Left lobe of liver (tissue), 2 donors: ENCODE measurements at regions not wholly inside any gene's neighbourhood (a gene's known extent, or its start where the extent isn't known, plus 50 kb on each side); places are given as distances from the start of the nearest gene placed in this dataset.

Experiments
- ATAC-seq: fragments of 200-7000 bp; cut with Tn5 transposase; one replicate; pipeline ENCODE4 v1.9.1; 2020; ENCODE audit warnings: mild to moderate bottlenecking, moderate library complexity
- DNase-seq: peaks from one replicate; pipeline ENCODE4 v3.0.0-alpha.2; 2020; ENCODE audit warnings: low spot score
- donor health status: DM: no; HTN: no; CAD: no; lungs with moderate emphysema.
- donor health status: DM: no; HTN: yes; CAD: no.

DNA sequence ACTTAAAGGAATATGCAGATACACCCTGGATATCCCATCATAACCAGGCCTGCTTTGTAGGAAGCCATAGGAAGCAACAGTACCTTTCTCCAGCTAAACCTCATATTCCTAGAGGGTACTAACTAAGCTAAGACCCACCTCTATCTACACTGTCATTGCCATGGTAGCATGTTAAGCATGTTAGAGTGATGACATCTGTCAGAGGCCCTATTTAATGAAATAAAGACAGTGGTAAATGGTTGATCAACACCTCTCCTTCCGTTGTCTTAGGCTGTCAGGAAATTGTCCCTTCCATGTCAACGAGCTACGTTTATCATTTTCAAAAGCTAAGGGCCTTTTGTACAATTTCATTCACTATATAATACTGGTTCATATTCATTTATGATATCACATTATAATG, 251.1 kb upstream of the PSMD7 start:
- DNase-seq (no peak), ATAC-seq (no peak)

DNA sequence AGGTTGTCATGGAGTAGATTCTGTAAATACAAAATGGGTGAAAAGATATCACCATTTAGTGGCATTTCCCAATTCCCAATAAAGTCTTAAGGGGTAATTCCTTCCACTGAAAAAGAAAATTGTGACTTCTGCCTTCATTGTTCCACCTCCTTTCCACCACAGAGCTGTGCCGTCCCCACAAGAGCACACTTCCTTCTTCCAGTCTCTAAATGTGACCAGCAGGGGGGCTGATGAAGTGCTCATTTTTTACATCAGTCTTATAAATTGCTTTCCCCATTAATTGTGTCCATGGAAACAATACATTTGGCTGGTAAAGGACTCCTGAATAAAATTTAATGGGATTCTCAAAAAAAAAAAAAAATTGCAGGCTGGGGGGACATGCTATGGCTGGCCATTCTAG, 260.8 kb upstream of the PSMD7 start:
- ATAC-seq (no peak), DNase-seq (no peak)

DNA sequence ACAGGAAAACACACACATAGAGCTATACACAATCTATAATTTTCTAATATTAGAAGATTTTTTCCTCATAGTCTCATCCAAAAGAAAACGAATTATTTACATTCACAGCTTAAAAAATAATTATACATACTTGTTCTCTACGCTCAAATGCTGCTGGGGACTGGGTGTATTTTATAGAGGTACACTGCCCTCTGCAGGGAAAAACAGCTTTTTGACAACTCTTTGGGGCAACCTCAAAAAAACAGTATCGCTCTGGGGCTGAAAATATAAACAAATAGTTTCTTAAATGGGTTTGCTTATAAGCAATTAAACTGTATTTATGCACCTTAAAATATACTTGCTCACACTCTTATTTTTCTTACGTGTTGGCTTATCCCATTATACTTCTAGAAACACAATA, 261.8 kb upstream of the PSMD7 start:
- DNase-seq (no peak), ATAC-seq (peak; percentile 52)

DNA sequence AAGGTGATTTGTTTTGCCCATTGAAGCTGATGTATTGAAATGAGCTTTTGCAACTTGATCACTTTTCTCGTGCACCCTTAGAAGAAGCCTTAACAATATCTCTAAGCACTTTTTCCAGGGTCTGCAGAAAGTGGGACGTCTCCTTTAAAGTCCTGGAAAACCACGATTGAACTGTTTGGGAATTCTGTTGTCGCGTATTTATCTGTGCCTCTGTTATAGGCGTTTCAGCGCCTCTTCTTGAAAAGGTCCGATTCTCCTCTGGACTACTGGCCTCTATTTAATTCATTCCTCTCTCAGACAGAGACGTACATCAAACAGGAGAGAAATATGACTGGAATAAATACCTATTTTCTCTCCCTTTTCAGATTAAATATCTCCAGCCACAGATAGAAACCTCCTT, 262.4 kb upstream of the PSMD7 start:
- no peak for ATAC-seq
- no peak for DNase-seq

DNA sequence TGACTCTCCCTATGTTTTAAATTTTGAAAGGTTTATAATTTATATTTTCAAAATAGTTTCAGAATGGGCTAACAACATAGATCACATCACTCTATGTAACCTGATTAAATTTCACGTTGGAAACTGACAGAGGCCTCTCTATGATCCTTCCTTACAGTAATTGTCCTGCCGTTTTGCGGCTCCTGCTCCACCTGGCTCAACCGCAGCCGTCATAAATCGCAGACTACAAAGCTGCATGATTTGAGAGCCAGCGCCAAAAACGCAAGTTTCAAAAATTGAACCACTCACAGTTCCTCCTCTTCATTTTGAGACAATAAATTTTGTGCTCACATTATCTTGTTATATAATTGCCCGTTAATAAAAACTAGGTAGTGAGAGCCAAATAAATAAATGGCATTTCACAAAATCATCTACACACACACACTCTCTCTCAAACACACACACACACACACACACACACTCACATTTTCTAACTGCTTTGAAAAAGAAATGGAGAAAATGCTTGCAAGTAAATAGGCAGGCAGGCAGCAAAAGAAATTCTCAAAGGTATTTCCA, 263.1 kb upstream of the PSMD7 start:
- DNase-seq: no peak

DNA sequence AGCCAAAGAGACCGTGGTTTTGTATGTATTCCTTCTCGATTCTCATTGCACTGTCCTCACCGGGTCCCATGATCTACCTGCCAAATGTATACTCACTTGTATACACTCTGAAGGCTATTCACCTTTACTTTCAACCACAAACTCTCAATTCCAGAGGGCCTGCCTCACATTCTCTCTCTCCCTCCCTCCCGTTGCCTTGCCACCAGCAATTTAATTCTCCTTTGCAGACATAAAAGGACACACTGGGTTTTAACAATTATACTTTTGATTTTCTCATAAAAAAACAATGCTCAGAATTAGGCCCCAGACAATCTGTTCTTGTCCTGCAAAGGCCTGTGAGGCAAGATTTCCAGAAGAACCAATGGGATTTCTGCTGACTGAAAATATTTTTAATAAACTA, 265.1 kb upstream of the PSMD7 start:
- ATAC-seq: no peak
- no peak for DNase-seq

More for the DNA sequence above, 263.1 kb upstream of the PSMD7 start:
- ATAC-seq: no peak

DNA sequence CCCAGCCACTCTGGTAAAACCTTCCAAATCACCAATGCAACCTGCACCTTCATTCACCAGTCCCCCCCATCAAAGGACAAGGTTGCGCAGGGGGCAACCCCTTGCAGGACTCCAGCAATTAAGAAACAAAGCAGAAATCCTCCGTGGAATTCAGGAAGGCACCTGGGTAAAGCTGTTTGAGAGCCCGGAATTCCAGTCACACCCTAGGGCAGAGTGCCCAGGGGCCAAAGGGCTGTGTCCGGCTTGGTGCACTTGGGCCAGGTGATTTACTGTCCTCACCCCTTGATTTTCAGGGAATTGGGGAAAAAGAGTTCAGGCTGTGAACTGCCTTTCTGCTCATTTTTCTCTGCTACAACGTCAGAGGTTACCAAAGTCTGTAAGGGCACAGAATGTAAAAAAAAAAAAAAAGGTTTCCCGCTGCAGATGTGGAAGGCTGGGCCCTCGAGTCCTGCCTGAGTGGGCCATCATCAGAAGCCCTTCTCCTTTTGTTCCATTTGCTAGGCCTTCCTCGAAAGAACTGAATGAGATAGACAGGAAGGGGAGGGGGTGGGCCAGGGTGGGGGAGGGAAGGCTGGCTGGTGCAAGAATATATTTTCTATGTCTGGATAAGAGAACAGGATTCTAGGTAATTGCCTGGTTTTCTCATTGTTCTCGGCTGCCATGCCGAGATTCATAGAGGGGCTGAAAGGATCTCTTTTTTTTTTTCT, 266.5 kb upstream of the PSMD7 start:
- ATAC-seq: peak; percentile 80
- no peak for DNase-seq

DNA sequence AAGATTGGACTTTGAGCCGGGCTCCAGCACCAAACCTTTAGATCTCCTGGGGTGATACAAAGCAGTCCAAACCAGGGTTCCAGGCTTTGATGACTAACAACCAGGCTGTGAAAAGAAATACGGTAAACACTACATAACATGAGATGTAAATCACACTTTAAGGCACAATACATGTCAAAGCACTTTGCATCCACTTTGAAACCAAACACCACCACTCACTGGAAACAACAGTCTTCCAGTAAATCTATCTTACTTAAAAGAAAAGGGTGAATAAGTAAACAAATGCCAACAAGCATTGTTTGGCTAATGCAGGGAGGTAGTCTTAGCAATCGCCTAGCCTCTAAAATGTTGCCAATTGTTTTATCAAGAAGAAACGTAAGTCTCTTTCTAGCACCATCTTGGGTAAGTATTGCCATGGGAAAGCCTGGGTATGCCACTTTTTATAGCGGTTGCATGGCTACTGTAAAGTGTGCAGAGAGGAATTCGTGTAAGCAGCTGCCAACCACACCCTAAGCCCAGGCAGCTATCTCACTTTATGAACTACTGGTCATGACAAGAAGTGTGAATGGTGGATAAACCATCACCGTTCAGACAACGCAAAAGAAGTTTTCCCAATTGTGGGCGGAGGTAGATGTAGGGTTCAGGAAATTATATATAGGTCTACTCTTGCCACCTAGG, 267.4 kb upstream of the PSMD7 start:
- ATAC-seq (no peak), DNase-seq (no peak)

DNA sequence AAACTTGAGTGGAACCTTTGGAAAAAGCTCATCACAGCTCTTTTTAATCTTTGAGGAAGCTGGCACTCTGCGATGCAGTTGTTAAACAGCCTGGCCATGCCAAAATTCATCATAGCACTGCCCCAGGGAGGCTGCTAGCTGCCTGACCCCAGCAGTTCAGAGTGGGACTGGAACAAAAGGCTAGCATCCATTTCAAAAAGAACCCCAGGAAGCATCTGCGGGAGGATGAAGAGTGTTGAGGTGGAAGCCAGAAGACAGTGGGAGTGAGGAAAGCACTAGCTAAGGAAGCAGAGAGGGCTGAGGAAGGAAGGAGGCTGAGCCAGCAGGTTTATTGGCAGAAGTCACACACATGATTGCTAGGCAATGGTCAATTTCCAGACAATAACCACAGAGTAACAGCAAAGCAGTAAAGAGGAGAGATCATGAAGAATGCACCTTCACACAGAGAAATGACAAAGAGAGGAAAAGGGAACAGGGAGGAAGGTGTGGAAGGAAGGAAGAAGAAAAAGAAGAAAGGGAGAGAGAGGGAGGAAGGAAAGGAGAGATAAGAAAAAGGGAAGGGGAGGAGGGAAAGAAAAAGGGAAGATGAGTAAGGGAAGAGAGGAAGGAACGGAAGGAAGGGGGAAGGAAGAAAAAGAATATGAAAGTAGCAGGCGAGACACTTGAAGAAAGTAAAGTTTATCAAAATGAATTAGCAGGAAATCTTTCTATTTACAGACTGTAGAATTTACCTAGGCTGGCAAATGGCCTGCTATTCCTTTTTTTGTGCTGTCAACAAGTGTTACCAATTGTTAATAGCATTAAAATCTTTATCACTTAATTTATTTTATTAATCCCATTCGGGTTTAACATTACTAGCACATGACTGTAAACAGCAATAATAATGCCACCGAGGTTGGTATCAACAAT, 270.0 kb upstream of the PSMD7 start:
- DNase-seq (no peak), ATAC-seq (no peak)

DNA sequence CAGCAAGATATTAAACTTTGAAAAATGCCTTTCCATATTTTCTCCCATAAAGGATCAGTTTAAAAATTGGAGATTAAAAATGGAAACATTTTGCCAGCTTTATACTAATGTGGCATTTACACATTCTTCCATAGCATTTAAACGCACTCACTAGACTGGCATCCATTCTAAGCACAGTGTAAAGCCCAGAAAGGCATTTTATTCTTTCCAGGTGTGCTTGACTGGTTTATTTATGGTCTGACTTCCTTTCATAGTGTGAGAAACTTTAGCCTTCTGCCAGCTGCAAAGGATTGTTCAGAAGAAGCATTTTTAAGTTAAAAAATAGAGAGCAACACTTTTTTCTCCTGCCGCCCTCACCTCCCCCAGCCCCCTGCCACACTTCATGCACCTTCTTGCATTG, 271.7 kb upstream of the PSMD7 start:
- ATAC-seq: no peak
- DNase-seq: no peak

DNA sequence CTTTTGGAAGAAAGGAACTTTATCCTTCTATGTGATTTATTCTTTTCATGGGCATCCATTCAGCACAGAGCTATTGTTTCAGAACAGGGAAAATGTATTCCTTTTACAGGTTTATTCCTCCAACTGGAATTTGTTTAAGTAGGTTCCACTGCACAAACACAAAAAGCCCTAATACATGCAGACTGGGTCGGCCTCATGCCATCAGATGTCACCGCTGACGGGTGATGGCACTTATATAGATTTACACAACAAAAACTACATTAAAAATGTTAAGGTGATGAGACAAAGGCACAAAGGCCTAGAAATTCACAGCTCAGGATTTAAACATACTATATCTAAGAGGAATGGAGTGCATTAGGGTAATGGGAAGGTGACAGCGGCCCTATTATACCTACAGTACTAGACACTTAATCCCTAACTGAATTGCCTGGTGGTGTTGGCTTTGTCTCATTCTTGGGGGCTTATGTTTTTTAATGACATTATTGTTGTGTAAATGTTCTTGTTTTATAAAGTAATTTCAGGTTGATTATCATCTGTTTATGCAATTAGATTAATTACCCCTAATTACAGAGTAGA, 276.4 kb upstream of the PSMD7 start:
- ATAC-seq (no peak), DNase-seq (no peak)

DNA sequence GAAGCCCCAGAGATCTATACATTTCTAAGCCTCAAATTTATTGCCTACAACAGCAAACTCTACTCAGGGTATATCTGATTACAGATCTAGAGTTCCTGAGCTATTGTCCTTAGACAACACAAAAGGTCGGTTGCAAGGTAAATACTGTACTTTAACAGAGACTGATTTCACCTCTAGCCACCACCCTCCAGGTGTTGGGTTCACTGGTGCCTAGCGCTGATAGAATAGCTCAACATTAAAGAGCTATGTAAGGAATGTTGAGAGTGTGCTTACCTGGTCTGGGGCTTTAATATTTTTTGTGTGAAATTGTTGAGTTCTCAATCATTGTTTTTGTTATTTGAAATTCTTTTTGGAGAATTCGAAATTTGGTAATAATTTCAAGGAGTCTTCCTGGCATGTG, 277.0 kb upstream of the PSMD7 start:
- DNase-seq (no peak), ATAC-seq (no peak)

DNA sequence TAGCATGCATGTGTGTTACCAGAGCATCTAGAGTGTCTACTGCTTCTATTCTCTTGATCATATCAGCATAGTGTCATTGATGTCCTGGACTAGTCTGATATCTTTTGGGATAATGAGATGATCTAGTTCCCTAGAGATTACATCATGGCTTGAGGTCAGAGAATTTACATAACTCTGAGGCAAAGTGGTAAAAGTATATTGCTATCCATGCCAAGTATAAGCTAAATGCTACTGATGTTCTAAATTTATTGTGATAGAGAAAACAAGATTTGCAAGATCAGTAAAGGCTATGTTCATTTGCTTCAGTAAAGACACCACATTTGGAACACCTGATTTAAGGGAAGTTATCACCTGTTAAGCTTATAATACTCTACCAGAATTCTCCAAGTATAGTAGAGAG, 280.7 kb upstream of the PSMD7 start:
- no peak for ATAC-seq

DNA sequence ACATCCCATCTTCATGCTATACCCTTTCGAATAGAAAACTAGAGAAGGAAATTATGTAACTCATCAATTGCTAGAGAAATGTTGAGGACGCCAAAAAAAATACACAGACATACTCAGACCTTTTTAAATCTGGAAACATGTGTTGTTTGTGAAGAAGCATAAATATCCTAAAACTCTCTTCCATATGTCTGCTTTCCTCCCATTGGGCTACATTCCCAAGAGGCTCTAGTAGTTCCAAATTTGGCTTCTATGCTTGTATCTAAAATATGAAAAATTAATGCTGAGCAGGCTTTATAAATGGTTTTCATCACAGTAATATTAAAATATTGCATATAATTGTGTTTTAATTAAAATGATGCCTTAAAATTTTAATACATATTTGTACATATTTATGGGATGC, 297.9 kb upstream of the PSMD7 start:
- no peak for ATAC-seq

More for the DNA sequence above, 280.7 kb upstream of the PSMD7 start:
- no peak for DNase-seq

DNA sequence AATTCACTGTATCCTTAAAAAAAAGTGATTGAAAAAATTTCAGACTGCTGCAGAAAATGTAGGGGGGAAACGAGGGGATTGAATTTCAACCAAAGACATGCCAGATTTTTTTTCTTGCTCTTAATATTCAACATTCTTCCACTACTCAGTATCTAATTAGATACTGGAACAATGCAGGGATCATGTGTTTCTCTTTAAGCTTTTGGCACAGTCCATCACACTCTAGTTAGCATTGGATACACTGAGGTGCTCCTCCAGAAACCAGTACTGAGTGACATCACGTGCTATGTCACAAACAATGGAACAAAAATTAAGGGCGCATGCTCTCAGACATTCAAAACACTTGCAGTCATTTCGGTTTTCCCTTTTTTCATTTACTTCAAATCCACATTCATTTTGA, 298.6 kb upstream of the PSMD7 start:
- DNase-seq: no peak
- no peak for ATAC-seq

More for the DNA sequence above, 297.9 kb upstream of the PSMD7 start:
- no peak for DNase-seq

DNA sequence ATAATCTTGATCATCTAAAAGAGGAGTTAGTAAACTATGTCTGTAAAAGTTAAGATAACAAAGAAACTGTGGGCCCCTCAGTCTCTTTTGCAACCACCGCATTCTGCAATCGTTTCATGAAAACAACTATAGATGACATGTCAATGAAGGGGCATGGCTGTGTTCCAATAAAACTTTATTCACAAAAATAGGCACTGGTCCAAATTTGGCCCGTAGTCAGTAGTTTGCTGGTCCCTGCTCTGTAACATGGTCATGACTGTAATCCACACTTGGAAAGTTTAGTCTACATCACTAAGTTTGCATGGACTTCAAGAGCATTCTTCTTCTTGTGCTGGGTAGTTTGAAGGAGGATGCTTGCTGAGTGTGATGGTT, 299.3 kb upstream of the PSMD7 start:
- DNase-seq (no peak), ATAC-seq (no peak)

DNA sequence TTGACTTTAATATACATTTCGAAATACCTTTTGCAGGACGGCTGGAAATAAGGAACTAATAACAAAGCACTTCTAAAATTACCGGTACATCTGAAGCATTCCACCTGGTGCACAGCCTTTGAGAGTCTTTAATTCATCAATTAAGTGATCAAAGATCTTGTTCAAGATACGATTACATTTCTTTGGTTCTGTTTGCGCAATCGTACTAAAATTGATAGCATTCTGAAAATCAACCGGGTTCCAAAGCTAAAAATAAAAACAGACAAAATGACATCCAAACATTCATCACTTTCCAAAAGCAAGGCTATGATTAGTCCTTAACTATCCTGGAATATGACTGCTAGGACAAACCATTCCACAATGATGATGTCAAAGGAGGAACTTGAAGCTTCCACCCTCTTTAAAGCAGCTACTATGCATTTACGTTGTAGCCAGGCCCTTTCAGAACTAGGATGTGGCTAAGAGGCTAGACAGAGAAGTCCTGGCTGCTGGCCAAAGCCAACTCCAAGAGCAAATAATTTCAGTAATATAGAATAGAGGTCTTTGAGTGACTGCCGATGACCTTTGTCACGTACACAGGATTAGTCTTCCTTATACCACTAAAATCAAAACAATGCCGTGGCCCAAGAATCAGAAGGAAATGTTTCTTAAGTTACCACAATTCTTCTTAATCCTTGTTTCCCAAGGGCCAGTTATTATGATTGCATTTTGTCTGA, 299.8 kb upstream of the PSMD7 start:
- ATAC-seq (no peak), DNase-seq (no peak)

DNA sequence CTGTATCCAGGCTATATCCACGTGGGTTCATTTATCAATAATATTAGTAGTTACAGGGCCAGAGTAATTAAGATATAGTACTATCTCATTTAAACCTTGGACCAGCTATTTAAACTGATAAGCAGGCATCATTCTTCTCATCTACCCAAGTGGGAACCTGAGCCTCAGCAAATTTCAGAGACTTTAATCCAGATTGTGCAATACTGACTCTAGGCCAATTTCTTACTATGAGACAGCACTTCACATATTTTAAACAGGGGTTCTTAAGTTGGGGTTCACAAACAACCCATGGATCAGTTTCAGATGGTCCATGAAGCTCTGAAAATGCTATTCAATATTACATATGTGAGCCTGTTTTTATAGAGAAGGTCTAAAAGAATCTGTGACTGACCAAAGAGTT, 302.7 kb upstream of the PSMD7 start:
- no peak for ATAC-seq
- DNase-seq: no peak

DNA sequence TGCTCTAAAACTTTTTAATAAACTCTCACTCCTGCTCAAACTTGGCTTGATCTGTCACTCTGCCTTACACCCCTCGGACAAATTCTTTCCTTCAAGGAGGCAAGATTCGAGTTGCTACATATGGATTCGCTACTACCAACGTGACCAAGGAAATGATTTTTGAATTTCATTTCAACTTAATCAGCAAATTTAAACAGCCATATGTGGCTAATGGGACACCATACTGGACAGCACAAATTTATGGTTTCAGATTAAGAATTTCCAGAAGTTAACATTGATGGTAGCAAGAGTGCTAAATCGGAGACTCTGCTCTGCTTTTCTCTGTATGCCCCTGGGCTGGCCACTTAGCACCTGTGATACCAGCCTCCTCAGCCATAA, 318.2 kb upstream of the PSMD7 start:
- no peak for ATAC-seq

DNA sequence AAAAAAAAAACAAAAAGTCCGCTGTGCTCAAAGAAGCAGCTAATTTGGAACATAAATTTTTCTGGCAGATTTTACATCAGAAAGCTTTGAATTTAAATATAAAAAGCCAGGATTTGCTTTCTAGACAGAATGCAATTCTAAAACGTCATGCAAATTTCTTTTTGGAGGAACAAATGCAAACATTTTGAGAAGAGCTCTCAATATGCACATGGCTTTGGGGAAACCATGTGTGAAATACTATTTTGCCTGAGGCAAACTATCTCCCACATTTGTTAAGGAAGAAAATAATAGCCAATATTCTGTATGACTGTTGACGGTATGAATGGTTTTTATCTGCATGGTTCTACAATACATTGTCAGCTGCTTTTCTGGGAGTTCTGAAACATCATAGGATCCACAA, 320.0 kb upstream of the PSMD7 start:
- no peak for ATAC-seq
- no peak for DNase-seq

More for the DNA sequence above, 318.2 kb upstream of the PSMD7 start:
- no peak for DNase-seq

DNA sequence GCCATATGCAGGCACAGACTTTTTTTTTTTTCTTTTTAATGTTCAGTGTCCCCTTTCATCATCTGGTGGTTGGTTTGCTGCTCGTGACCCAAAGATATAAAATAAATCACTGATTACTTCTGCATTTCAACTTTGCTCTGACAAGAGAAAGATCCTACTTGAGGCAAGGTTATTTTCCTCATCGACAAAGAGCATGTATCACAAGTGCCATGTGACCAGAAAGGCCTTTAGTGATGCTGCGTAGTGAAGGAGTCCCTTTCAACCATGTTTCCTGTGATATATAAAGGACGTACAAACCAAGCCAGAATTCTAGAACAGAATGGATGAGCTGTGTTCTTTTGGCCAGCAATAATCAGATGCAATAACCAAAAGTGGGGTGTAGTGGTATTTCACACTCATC, 323.4 kb upstream of the PSMD7 start:
- DNase-seq: no peak
- ATAC-seq: no peak
